Heart left ventricle (tissue), 16 donors: ENCODE measurements at regions not wholly inside any gene's neighbourhood (a gene's known extent, or its start where the extent isn't known, plus 50 kb on each side); places are given as distances from the start of the nearest gene placed in this dataset.

Experiments used
- ATAC-seq, 4 donors: fragments of 200-7000 bp; cut with Tn5 transposase; one replicate each; pipeline ENCODE4 v1.9.1; 2020 to 2022; ENCODE audit warnings: moderate library complexity in 4 of 4, mild to moderate bottlenecking in 3 of 4, moderate number of reproducible peaks in 1 of 4
- DNase-seq, 5 donors: peaks; one replicate each; pipeline ENCODE4 v3.0.0-alpha.2; 2020
- H3K27ac ChIP-seq, 12 donors: fragments of 200-600 bp; sonication (generic) in 4 of 12; one replicate each; pipeline versions ENCODE4 v1.5.0 to v1.8.0; 2016 to 2022; ENCODE audit warnings: mild to moderate bottlenecking in 2 of 12
- H3K27me3 ChIP-seq, 9 donors: fragments of 200-600 bp; sonication (generic) in 2 of 9; one replicate each; pipeline versions ENCODE4 v1.5.1 to v1.8.0; 2016 to 2022; ENCODE audit warnings: mild to moderate bottlenecking in 3 of 9
- H3K36me3 ChIP-seq, 9 donors: fragments of 200-600 bp; sonication (generic) in 2 of 9; one replicate each; pipeline versions ENCODE4 v1.5.0 to v1.8.0; 2018 to 2022; ENCODE audit warnings: mild to moderate bottlenecking in 2 of 9
- H3K4me1 ChIP-seq, 12 donors: fragments of 200-600 bp; sonication (generic) in 4 of 12; one replicate each; pipeline versions ENCODE4 v1.5.0 to v1.8.0; 2016 to 2022; ENCODE audit warnings: mild to moderate bottlenecking in 3 of 12
- H3K4me3 ChIP-seq, 12 donors: fragments of 200-600 bp; sonication (generic) in 4 of 12; one replicate each; pipeline versions ENCODE4 v1.5.0 to v1.8.0; 2017 to 2022; ENCODE audit warnings: mild to moderate bottlenecking in 9 of 12, moderate library complexity in 4 of 12
- H3K9me3 ChIP-seq, 12 donors: fragments of 200-600 bp; sonication (generic) in 4 of 12; one replicate each; pipeline versions ENCODE4 v1.5.0 to v1.8.0; 2016 to 2022; ENCODE audit warnings: mild to moderate bottlenecking in 1 of 12
- CTCF ChIP-seq, 12 donors: fragments of 200-600 bp; sonication (generic) in 4 of 12; IDR thresholded peaks; one replicate each; pipeline versions ENCODE4 v1.5.0 to v1.8.0; 2018 to 2022; ENCODE audit warnings: antibody characterized with exemption in 12 of 12, mild to moderate bottlenecking in 5 of 12
- POLR2A ChIP-seq, 2 donors: fragments of 450-650 bp; IDR thresholded peaks; one replicate each; pipeline ENCODE4 v1.6.1; 2017; ENCODE audit warnings: antibody characterized with exemption in 2 of 2, mild to moderate bottlenecking in 2 of 2, moderate library complexity in 2 of 2
- WGBS, 4 donors: extraction: QIAGEN DNeasy Blood & Tissue Kit in 2 of 4; methylation state at CpG; one replicate each; pipeline versions ENCODE4 v1.1.5 to v1.1.7; 2013 to 2018; 5-methylcytosine and 5-hydroxymethylcytosine counted together
- intact Hi-C, 10 donors: fragments of 100-400 bp; cut with DNase I; formaldehyde crosslinking; loops; one replicate each; pipeline versions ENCODE4 v1.11.1 to v1.14.2; 2022
- donor health status: ischemic (EF 13 %, LVEDD 7.1; RV severe dilation, severe dysfunction).
- donor health status: healthy with polysubstance abuse.
- donor health status: DM: no; HTN: yes; CAD: no.
- donor health status: DM: no; HTN: no; CAD: no.
- donor health status: ischemic (EF 25% LVEDD 6.9; RV normal size, moderate dysfunction).
- donor health status: ischemic (EF 25% LVEDD 5.7; RV mildly dilated, moderate dysfunction).
- donor health status: healthy.
- donor health status: DM: yes; HTN: yes; CAD: no.
- donor health status: ischemic (EF 35%, LVEDD 5.7; RV mildly dilated, moderate dysfunction).
- donor health status: nonischemic (EF 11% LVEDD 7.7; RV severe dilation, severe dysfunction).
- donor health status: DM: yes; HTN: yes; CAD: no.
- donor health status: PGD.
- donor health status: ischemic (EF 29% LVEDD 5.4; RV normal size, mild dysfunction).
- donor health status: nonischemic (EF 23%, LVEDD 6.1; RV moderate dilation, normal function).

GRCh38 chr14:99077844-99078236 is 194.2 kb downstream of the BCL11B start:
- ATAC-seq = no peak
- 71 to 74% (median 74%) methylated on average over 6 of the region's 6 CpGs for WGBS, 4 donors
- Histone ChIP-seq H3K4me1 (no peaks in the 10 kb centered on the region), H3K27me3 (peaks cover 0 to 21% (median 0%) of the 10 kb centered on the region in 9 donors), H3K27ac (no peak overlapping the region), H3K9me3 (peaks cover 0 to 14% (median 2%) of the 10 kb centered on the region in 12 donors), H3K36me3 (no peaks in the 10 kb centered on the region), H3K4me3 (no peak overlapping the region)
- no peak for TF ChIP-seq POLR2A (IDR thresholded peaks at IDR 0.05)
- no peak for TF ChIP-seq CTCF (IDR thresholded peaks at IDR 0.05)
- DNase-seq = no peak
- intact Hi-C loops = no loop called here

DNA sequence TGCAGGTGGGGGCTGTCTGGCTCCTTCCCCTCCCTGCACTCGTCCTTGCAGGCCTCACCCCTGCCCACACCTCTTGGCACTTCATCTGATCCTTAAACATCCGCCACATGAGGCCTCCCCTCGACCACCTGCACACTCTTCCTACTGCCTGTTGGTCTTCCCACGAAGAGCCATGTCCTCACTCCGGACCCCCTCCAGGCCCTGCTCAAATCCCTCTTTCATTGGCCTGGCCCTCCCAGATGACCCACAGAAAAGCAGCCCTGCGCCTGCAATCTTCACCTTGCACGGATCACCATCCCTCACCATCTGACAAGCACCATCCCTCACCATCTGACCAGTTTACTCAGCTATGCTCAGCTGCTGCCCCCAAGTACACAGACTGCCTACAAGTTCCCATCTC is 193.6 kb downstream of the BCL11B start:
- DNase-seq = no peak
- intact Hi-C loops = no loop called here
- H3K9me3 ChIP-seq = peaks cover 0 to 16% (median 3%) of the 10 kb centered on the region in 12 donors
- no peaks in the 10 kb centered on the region for H3K4me1 ChIP-seq
- H3K27me3 ChIP-seq = peaks cover 0 to 21% (median 0%) of the 10 kb centered on the region in 9 donors
- 71 to 77% (median 74%) methylated on average over 7 of the region's 7 CpGs for WGBS, 4 donors
- TF ChIP-seq CTCF (IDR thresholded peaks at IDR 0.05) (no peak), POLR2A (IDR thresholded peaks at IDR 0.05) (no peak)
- H3K36me3 ChIP-seq = no peaks in the 10 kb centered on the region
- no peak overlapping the region for H3K27ac ChIP-seq
- no peak overlapping the region for H3K4me3 ChIP-seq
- ATAC-seq = no peak

DNA sequence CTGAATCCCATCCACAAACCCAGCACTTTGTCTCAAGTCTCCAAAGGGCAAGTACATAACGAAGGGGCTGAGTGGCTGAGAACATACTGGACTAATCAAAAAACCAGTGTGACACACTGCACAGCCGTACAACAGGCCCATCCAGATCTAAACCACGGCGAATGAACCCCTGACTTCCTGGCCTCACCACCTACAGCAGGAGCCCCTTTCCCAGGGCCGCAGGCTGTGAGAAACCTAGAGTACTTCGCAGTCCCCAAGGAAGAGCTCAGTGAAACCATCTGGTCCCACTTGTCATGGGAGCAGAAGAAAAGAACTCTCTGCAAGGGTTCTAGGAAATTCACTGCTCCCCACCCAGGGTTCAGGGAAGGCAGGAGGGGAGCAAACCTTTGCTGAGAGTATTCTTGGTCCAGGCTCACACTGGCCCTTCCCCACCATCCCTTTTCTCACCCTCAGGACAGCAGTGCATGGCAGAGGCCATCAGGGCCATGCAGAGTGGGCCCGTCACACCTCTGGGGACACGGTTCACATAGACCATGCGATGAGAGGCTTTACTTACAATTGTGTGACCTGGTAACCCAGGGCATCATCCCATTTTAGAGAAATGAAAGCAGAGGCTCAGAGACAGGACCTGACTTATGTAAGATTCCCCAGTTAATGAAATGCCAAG is 192.8 kb downstream of the BCL11B start:
- Histone ChIP-seq H3K36me3 (no peaks in the 10 kb centered on the region), H3K27me3 (peaks cover 0 to 21% (median 0%) of the 10 kb centered on the region in 9 donors), H3K27ac (no peak overlapping the region), H3K9me3 (peaks cover 0 to 21% (median 6%) of the 10 kb centered on the region in 12 donors), H3K4me3 (no peak overlapping the region), H3K4me1 (no peaks in the 10 kb centered on the region)
- intact Hi-C loops = no loop called here
- WGBS, 4 donors = 65 to 81% (median 78%) methylated on average over 7 to 9 of the region's 9 CpGs
- no peak for DNase-seq
- no peak for ATAC-seq
- TF ChIP-seq CTCF (IDR thresholded peaks at IDR 0.05) (no peak), POLR2A (IDR thresholded peaks at IDR 0.05) (no peak)

- no peak for DNase-seq
- no peaks in the 10 kb centered on the region for H3K36me3 ChIP-seq
- no peak overlapping the region for H3K27ac ChIP-seq
- no peak overlapping the region for H3K4me3 ChIP-seq
- TF ChIP-seq POLR2A (IDR thresholded peaks at IDR 0.05) (no peak), CTCF (IDR thresholded peaks at IDR 0.05) (no peak)
- no peaks in the 10 kb centered on the region for H3K4me1 ChIP-seq
- H3K27me3 ChIP-seq = peaks cover 0 to 21% (median 0%) of the 10 kb centered on the region in 9 donors
- ATAC-seq = no peak
- H3K9me3 ChIP-seq = peaks cover 0 to 21% (median 6%) of the 10 kb centered on the region in 12 donors
- intact Hi-C loops = no loop called here
- 66 to 76% (median 73%) methylated on average over 3 of the region's 3 CpGs for WGBS, 4 donors
These were observed 191.7 kb downstream of the BCL11B start for GRCh38 chr14:99080306-99080705.
